ENCODE measurements at regions not wholly inside any gene's neighbourhood (a gene's known extent, or its start where the extent isn't known, plus 50 kb on each side); places are given as distances from the start of the nearest gene placed in this dataset.

DNA sequence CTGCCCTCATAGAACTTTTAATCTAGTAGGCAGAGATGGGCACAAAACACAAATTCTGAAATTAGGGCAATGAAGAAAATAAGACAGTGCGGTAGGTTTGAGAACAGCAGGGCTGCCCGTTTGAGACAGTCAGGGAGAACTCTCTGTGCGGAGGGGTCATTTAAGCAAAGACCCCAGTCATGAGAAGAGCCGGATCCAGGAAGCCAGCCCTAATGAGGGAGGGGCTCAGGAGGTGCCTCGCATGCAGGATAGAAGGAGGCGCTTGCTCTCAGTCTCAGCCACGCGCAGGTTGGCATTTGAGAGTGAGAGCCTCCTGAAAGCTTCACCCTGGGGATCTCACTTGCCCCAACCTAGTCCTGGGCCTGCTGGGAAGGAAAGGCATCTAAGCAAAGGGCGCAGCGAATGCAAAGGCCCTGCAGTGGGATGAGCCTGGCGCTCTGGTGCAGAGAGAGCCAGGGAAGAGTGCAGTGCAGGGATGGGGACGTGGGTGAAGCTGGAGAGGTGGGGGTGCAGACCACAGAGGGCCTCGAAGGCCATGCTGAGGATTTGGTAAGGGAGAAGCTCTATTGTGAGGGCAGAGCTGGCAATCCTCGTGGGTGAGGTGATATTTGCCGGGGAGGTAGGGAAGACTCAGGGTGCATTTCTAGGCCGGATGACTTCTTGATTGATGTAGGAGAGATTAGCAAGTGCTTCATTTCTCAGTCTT, 130.0 kb upstream of the PTPN1 start:
- Mint-ChIP-seq H3K27me3 (ENCODE audit: low read depth) (peaks cover 4% of the 10 kb centered on the region), H3K4me1 (peaks cover 4% of the 10 kb centered on the region), H3K36me3 (ENCODE audit: low read depth) (no peaks in the 10 kb centered on the region), H3K27ac (ENCODE audit: unreplicated experiment) (no peak overlapping the region), H3K4me3 (no peak overlapping the region), H3K9me3 (no peaks in the 10 kb centered on the region)
- TF ChIP-seq CTCF (conservative IDR thresholded peaks at IDR 0.05), result no peak
- DNase-seq (ENCODE audit: low read depth, low spot score), result no peak

GRCh38 chr20:50380697-50381040, 129.5 kb upstream of the PTPN1 start:
- peak; percentile 40 for TF ChIP-seq CTCF (conservative IDR thresholded peaks at IDR 0.05)
- no peak for DNase-seq (ENCODE audit: low read depth, low spot score)
- Mint-ChIP-seq H3K27ac (ENCODE audit: unreplicated experiment) (no peak overlapping the region), H3K36me3 (ENCODE audit: low read depth) (no peaks in the 10 kb centered on the region), H3K4me3 (no peak overlapping the region), H3K4me1 (peaks cover 4% of the 10 kb centered on the region), H3K9me3 (no peaks in the 10 kb centered on the region), H3K27me3 (ENCODE audit: low read depth) (peaks cover 4% of the 10 kb centered on the region)

DNA sequence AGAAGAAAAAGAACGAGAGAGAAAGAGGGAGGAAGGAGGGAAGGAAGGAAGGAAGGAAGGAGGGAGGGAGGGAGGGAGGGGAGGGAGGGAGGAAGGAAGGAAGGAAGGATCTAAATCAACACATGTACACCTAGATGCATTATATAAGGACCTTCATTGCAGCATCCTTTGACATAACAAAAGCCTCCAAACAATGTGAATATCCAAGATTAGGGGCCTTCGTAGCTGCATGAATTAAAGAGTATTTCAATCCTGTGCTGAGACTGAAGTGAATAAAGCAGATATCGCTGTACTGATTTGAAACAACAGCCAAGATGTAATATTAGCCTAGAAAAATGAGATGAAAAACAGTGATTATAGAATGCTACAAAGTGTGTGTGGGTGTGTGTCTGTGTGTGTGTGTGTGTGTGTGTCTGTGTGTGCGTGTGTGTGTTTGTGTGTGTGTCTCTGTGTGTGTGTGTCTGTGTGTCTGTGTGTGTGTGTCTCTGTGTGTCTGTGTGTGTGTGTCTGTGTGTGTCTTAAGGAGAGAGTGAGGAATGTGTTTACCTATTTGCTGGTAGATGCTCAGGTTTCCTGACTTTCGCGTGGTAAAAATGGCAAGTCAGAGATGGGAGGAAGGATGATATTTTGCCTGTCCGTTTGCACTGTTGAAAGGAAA, 129.0 kb upstream of the PTPN1 start:
- no peak for TF ChIP-seq CTCF (conservative IDR thresholded peaks at IDR 0.05)
- Mint-ChIP-seq H3K4me3 (no peak overlapping the region), H3K36me3 (ENCODE audit: low read depth) (no peaks in the 10 kb centered on the region), H3K9me3 (no peaks in the 10 kb centered on the region), H3K27ac (ENCODE audit: unreplicated experiment) (no peak overlapping the region), H3K4me1 (peaks cover 4% of the 10 kb centered on the region), H3K27me3 (ENCODE audit: low read depth) (peaks cover 4% of the 10 kb centered on the region)
- no peak for DNase-seq (ENCODE audit: low read depth, low spot score)

DNA sequence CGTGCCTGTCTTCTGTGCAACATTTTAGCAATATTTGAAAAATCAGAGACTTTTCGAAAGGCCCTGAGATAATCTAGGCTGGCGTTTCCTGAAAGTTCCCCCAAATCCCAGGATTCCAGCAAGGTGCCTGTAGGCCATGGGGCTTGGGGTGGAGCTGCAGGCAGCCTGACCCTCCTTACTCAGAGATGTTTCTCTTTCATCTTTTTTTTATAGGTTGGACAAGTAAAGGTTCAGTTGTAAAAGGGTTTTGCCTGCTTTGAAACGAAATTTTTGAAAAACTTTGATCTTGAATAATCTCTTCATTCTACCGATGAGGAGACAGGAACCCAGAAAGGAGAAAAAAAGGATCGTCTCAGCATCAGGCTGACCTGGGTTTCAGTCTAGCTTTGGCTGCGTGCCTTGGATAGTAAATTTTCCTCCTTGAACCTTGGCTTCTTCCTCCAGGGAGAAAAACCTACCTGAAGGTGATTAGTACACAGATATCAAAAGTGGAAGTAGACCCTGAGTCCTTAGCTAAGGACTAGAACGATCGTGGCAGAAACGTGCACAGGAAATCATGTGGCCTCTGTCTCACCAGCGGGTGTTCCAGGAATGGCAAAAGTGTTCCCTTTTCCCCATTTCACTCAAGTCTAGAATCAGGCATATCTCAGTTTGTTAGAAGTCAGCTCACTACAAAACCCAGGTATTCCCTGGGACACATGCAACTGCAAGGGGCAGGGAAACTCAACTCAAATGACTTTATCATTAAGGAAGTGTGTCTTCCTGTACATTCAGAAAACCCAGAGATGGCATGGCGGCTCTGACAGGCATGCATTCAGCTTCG, 128.2 kb upstream of the PTPN1 start:
- Mint-ChIP-seq H3K9me3 (no peaks in the 10 kb centered on the region), H3K27me3 (ENCODE audit: low read depth) (peaks cover 4% of the 10 kb centered on the region), H3K4me3 (no peak overlapping the region), H3K36me3 (ENCODE audit: low read depth) (no peaks in the 10 kb centered on the region), H3K4me1 (peaks cover 4% of the 10 kb centered on the region), H3K27ac (ENCODE audit: unreplicated experiment) (no peak overlapping the region)
- TF ChIP-seq CTCF (conservative IDR thresholded peaks at IDR 0.05), result no peak
- no peak for DNase-seq (ENCODE audit: low read depth, low spot score)

DNA sequence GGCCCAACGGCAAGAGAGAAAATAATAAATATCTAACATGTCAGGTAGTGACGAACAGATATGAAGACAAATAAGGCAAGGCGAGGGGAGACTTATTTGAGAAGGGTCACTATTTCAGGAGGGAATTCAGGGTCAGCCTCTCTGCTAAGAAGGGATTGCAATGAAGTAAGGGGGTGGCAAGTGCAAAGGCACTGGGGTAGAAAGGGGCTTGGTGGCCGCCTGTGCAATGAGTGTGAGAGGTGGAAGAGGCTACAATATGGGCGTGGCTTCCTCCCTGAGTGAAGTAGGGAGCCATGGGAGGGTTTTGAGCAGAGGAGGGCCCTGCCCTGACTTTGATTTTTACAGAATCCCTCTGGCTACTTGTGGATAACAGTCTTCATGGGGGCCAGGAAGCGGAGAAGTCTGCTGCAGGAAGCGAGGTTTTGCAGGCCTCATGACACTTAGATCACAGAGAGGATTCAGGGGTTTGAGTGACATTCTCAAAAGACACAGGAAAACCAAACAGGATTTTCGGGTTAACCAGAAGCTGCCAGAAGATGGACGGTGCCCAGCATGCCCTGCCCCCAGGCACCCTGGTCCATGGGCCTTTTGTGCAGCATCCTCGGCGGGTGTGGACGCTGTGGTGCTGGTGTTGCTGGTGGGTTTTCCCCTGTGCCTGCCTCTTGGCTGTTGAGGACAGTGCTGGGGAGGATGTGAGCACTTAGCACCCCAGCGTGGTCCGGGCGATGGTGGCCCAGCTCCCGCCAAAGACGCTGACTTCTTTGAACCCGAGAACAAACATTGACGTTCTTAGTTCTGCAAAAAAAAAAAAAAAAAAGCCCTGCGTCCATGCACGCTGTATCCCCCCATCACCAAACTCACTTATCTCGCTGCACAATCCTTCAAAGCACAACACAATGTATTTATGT, 124.2 kb upstream of the PTPN1 start:
- Mint-ChIP-seq H3K4me3 (no peak overlapping the region), H3K27me3 (ENCODE audit: low read depth) (no peaks in the 10 kb centered on the region), H3K9me3 (no peaks in the 10 kb centered on the region), H3K4me1 (peaks cover 9% of the 10 kb centered on the region), H3K27ac (ENCODE audit: unreplicated experiment) (no peak overlapping the region), H3K36me3 (ENCODE audit: low read depth) (no peaks in the 10 kb centered on the region)
- DNase-seq (ENCODE audit: low read depth, low spot score), result no peak
- TF ChIP-seq CTCF (conservative IDR thresholded peaks at IDR 0.05), result no peak

All from neural crest cell (in vitro differentiated cells).